Heart right ventricle (tissue), 16 donors: ENCODE measurements at regions not wholly inside any gene's neighbourhood (a gene's known extent, or its start where the extent isn't known, plus 50 kb on each side); places are given as distances from the start of the nearest gene placed in this dataset.
"Not testable (repeated sequence)": the region's sequence is repeated elsewhere in the genome, so short reads cannot be mapped to it uniquely, and the experiment has no call there.

Source experiments
- ATAC-seq, 8 donors: fragments of 200-7000 bp; cut with Tn5 transposase; one replicate each; pipeline ENCODE4 v1.9.1; 2020; ENCODE audit warnings: mild to moderate bottlenecking in 8 of 8, moderate library complexity in 8 of 8, moderate number of reproducible peaks in 1 of 8
- DNase-seq, 2 donors: peaks; one replicate each; pipeline ENCODE4 v3.0.0-alpha.2; 2020
- H3K27ac ChIP-seq, 10 donors: fragments of 200-600 bp; sonication (generic) in 2 of 10; one replicate each; pipeline versions ENCODE4 v1.5.0 to v1.8.0; 2020 to 2022; ENCODE audit warnings: mild to moderate bottlenecking in 3 of 10
- H3K27me3 ChIP-seq, 7 donors: fragments of 200-600 bp; one replicate each; pipeline ENCODE4 v1.8.0; 2021 to 2022; ENCODE audit warnings: mild to moderate bottlenecking in 2 of 7
- H3K36me3 ChIP-seq, 9 donors: fragments of 200-600 bp; sonication (generic) in 1 of 9; one replicate each; pipeline versions ENCODE4 v1.5.0 to v1.8.0; 2020 to 2022; ENCODE audit warnings: mild to moderate bottlenecking in 2 of 9
- H3K4me1 ChIP-seq, 9 donors: fragments of 200-600 bp; sonication (generic) in 1 of 9; one replicate each; pipeline versions ENCODE4 v1.5.0 to v1.8.0; 2020 to 2022; ENCODE audit warnings: mild to moderate bottlenecking in 4 of 9
- H3K4me3 ChIP-seq, 10 donors: fragments of 200-600 bp; sonication (generic) in 2 of 10; one replicate each; pipeline versions ENCODE4 v1.5.0 to v1.8.0; 2020 to 2022; ENCODE audit warnings: mild to moderate bottlenecking in 7 of 10, moderate library complexity in 2 of 10
- H3K9me3 ChIP-seq, 11 donors: fragments of 200-600 bp in 10 of 11; sonication (generic) in 2 of 11; one replicate each; pipeline versions ENCODE4 v1.5.0 to v1.8.0; 2013 to 2022; ENCODE audit warnings: mild to moderate bottlenecking in 2 of 11, control low read depth in 1 of 11, moderate library complexity in 1 of 11
- CTCF ChIP-seq, 9 donors: fragments of 200-600 bp; sonication (generic) in 2 of 9; IDR thresholded peaks; one replicate each; pipeline versions ENCODE4 v1.5.0 to v1.8.0; 2021 to 2022; ENCODE audit warnings: antibody characterized with exemption in 9 of 9, mild to moderate bottlenecking in 5 of 9, moderate library complexity in 1 of 9
- WGBS, 2 donors: extraction: QIAGEN DNeasy Blood & Tissue Kit; methylation state at CpG; one replicate each; pipeline ENCODE4 v1.1.7; 2013; ENCODE audit warnings: inconsistent platforms in 1 of 2; 5-methylcytosine and 5-hydroxymethylcytosine counted together
- intact Hi-C, 10 donors: fragments of 100-400 bp; cut with DNase I; formaldehyde crosslinking; loops; one replicate each; pipeline versions ENCODE4 v1.11.1 to v1.14.2; 2022
- donor health status: Arrhythmogenic right ventricular cardiomyopathy.
- donor health status: ischemic (EF 13 %, LVEDD 7.1; RV severe dilation, severe dysfunction).
- donor health status: healthy with polysubstance abuse.
- donor health status: DM: no; HTN: yes; CAD: no.
- donor health status: DM: no; HTN: no; CAD: no.
- donor health status: ischemic (EF 25% LVEDD 6.9; RV normal size, moderate dysfunction).
- donor health status: ischemic (EF 25% LVEDD 5.7; RV mildly dilated, moderate dysfunction).
- donor health status: healthy.
- donor health status: DM: yes; HTN: yes; CAD: no.
- donor health status: Ischemic cardiomyopathy.
- donor health status: ischemic (EF 35%, LVEDD 5.7; RV mildly dilated, moderate dysfunction).
- donor health status: nonischemic (EF 11% LVEDD 7.7; RV severe dilation, severe dysfunction).
- donor health status: DM: yes; HTN: yes; CAD: no.
- donor health status: PGD.
- donor health status: ischemic (EF 29% LVEDD 5.4; RV normal size, mild dysfunction).
- donor health status: nonischemic (EF 23%, LVEDD 6.1; RV moderate dilation, normal function).

- no peak overlapping the region for H3K4me3 ChIP-seq
- no peak for DNase-seq
- ATAC-seq = no peak
- TF ChIP-seq CTCF (IDR thresholded peaks at IDR 0.05) = no peak
- no peak overlapping the region for H3K27ac ChIP-seq
- peaks cover 0 to 23% (median 0%) of the 10 kb centered on the region in 9 donors for H3K4me1 ChIP-seq
- intact Hi-C loops = no loop called here
- H3K27me3 ChIP-seq = no peaks in the 10 kb centered on the region
- H3K36me3 ChIP-seq = no peaks in the 10 kb centered on the region
- WGBS, 2 donors = 92 to 98% methylated on average over 1 of the region's 1 CpG
- no peaks in the 10 kb centered on the region for H3K9me3 ChIP-seq
Observed at GRCh38 chr6:139447656-139447975, 73.2 kb upstream of the CITED2 start.

GRCh38 chr6:139446768-139447655 is 72.6 kb upstream of the CITED2 start:
- no peak for DNase-seq

GRCh38 chr6:139446138-139446715 is 71.8 kb upstream of the CITED2 start:
- WGBS, 2 donors = 93 to 95% methylated on average over 5 of the region's 5 CpGs
- Histone ChIP-seq H3K36me3 (no peaks in the 10 kb centered on the region), H3K27ac (peak overlapping the region in 1 of 10 donors; percentile 28), H3K4me3 (no peak overlapping the region), H3K4me1 (peaks cover 0 to 31% (median 0%) of the 10 kb centered on the region in 9 donors), H3K27me3 (no peaks in the 10 kb centered on the region), H3K9me3 (no peaks in the 10 kb centered on the region)
- intact Hi-C loops = no loop called here
- TF ChIP-seq CTCF (IDR thresholded peaks at IDR 0.05) = no peak
- no peak for ATAC-seq
- no peak for DNase-seq

More at GRCh38 chr6:139446768-139447655, 72.6 kb upstream of the CITED2 start:
- 91 to 95% methylated on average over 6 of the region's 6 CpGs for WGBS, 2 donors
- ATAC-seq = no peak
- Histone ChIP-seq H3K36me3 (no peaks in the 10 kb centered on the region), H3K4me3 (no peak overlapping the region), H3K27ac (no peak overlapping the region), H3K4me1 (peaks cover 0 to 29% (median 0%) of the 10 kb centered on the region in 9 donors), H3K9me3 (no peaks in the 10 kb centered on the region), H3K27me3 (no peaks in the 10 kb centered on the region)
- TF ChIP-seq CTCF (IDR thresholded peaks at IDR 0.05) = no peak
- intact Hi-C loops = no loop called here

- DNase-seq, intact Hi-C loops, H3K4me3 ChIP-seq, H3K27ac ChIP-seq, H3K36me3 ChIP-seq, H3K27me3 ChIP-seq, ATAC-seq, H3K9me3 ChIP-seq: not testable (repeated sequence)
- peaks cover 0 to 31% (median 0%) of the 10 kb centered on the region in 9 donors for H3K4me1 ChIP-seq
- 96 to 97% methylated on average over 11 of the region's 11 CpGs for whole genome bisulfite sequencing, 2 donors
Observed at GRCh38 chr6:139444273-139444787, 69.9 kb upstream of the CITED2 start.
